PC-3 (cell line): ENCODE measurements at regions not wholly inside any gene's neighbourhood (a gene's known extent, or its start where the extent isn't known, plus 50 kb on each side); places are given as distances from the start of the nearest gene placed in this dataset.
A peak's percentile ranks its signal among the peaks of the same experiment; 100 is the strongest.

Experiments used
- ATAC-seq: fragments of 200-7000 bp; cut with Tn5 transposase; 2 replicates; pipeline ENCODE4 v1.9.1; 2020; ENCODE audit warnings: mild to moderate bottlenecking, moderate library complexity
- BruUV-seq: library from RNA; stranded (reverse); fragments of 400-500 nt; replicated peaks from 2 replicates; lab custom pipeline; 2021; lab: Mats Ljungman, UMichigan
- CTCF ChIA-PET: fragments of 300-600 bp; sonication (Branson Sonifier 250); formaldehyde crosslinking; loops from one replicate; lab custom pipeline; 2022; ENCODE audit warnings: antibody characterized with exemption; lab: Charles Lee
- POLR2A ChIA-PET: fragments of 300-600 bp; sonication (Branson Sonifier 250); formaldehyde crosslinking; loops from one replicate; lab custom pipeline; 2022; ENCODE audit warnings: antibody characterized with exemption; ENCODE audit not compliant: unreplicated experiment; lab: Charles Lee
- DNase-seq: peaks from one replicate; pipeline ENCODE4 v3.0.0-alpha.2; 2015
- H2AFZ ChIP-seq: fragments of 300-600 bp; sonication (generic); 2 replicates; pipeline ENCODE4 v1.6.0; 2016; ENCODE audit warnings: antibody characterized with exemption, low read length
- H3F3A ChIP-seq: fragments of 300-600 bp; sonication (generic); one replicate; pipeline ENCODE4 v1.6.0; 2017; ENCODE audit warnings: antibody characterized with exemption, low read length, control low read depth, mild to moderate bottlenecking; ENCODE audit not compliant: unreplicated experiment
- H3K27ac ChIP-seq: fragments of 300-600 bp; sonication (generic); 2 replicates; pipeline ENCODE4 v1.5.1; 2016; ENCODE audit warnings: mild to moderate bottlenecking, low read length
- H3K27me3 ChIP-seq: fragments of 300-600 bp; sonication (generic); 2 replicates; pipeline ENCODE4 v1.6.1; 2016; ENCODE audit warnings: low read length, mixed read lengths
- H3K36me3 ChIP-seq: fragments of 300-600 bp; sonication (generic); 2 replicates; pipeline ENCODE4 v1.6.1; 2016; ENCODE audit warnings: low read depth, mixed run types, low read length, mixed read lengths
- H3K4me1 ChIP-seq: fragments of 300-600 bp; sonication (generic); 2 replicates; pipeline ENCODE4 v1.5.1; 2016; ENCODE audit warnings: low read length; ENCODE audit not compliant: insufficient read depth
- H3K4me2 ChIP-seq: fragments of 300-600 bp; sonication (generic); 2 replicates; pipeline ENCODE4 v1.6.0; 2016; ENCODE audit warnings: low read length
- H3K4me3 ChIP-seq: fragments of 300-600 bp; sonication (generic); 2 replicates; pipeline ENCODE4 v1.5.1; 2016; ENCODE audit warnings: mild to moderate bottlenecking, low read length, mixed read lengths
- H3K79me2 ChIP-seq: fragments of 300-600 bp; sonication (generic); 2 replicates; pipeline ENCODE4 v1.6.1; 2017; ENCODE audit warnings: low read length, mixed read lengths
- H3K9ac ChIP-seq: fragments of 300-600 bp; sonication (generic); 2 replicates; pipeline ENCODE4 v1.6.0; 2016; ENCODE audit warnings: mild to moderate bottlenecking, low read length
- H3K9me2 ChIP-seq: fragments of 300-600 bp; sonication (generic); replicated peaks from 2 replicates; pipeline ENCODE4 v1.6.1; 2016; ENCODE audit warnings: mixed run types, low read length, mixed read lengths
- H3K9me3 ChIP-seq: fragments of 300-600 bp; sonication (generic); 2 replicates; pipeline ENCODE4 v1.6.1; 2016; ENCODE audit warnings: low read length, mixed read lengths
- H4K20me1 ChIP-seq: fragments of 300-600 bp; sonication (generic); 2 replicates; pipeline ENCODE4 v1.6.1; 2016; ENCODE audit warnings: low read length, mixed read lengths
- CTCF ChIP-seq: fragments of 300-600 bp; sonication (generic); conservative IDR thresholded peaks from 2 replicates; pipeline ENCODE4 v1.5.1; 2017; ENCODE audit warnings: antibody characterized with exemption, low read depth, mild to moderate bottlenecking, low read length
- EZH2 ChIP-seq: fragments of 300-600 bp; sonication (generic); IDR thresholded peaks from one replicate; pipeline ENCODE4 v1.6.1; 2017; ENCODE audit warnings: antibody characterized with exemption, mild to moderate bottlenecking, low read length; ENCODE audit not compliant: unreplicated experiment
- EZH2phosphoT487 ChIP-seq: fragments of 300-600 bp; sonication (generic); IDR thresholded peaks from 2 replicates; pipeline ENCODE4 v1.6.1; 2018; ENCODE audit warnings: mild to moderate bottlenecking, antibody characterized with exemption, low read length, borderline replicate concordance
- intact Hi-C: fragments of 100-400 bp; cut with micrococcal nuclease; formaldehyde crosslinking; loops from 2 replicates; pipeline ENCODE4 v1.9.0; 2023

GRCh38 chr14:27228053-27228452, 630.2 kb upstream of the NOVA1 start:
- Histone ChIP-seq H3K27ac (no peak overlapping the region), H3K27me3 (no peaks in the 10 kb centered on the region), H3K9ac (no peak overlapping the region), H3K79me2 (no peaks in the 10 kb centered on the region), H3K4me2 (no peak overlapping the region), H2AFZ (no peak overlapping the region), H3K36me3 (no peaks in the 10 kb centered on the region), H3K4me1 (0 out of 2 replicates have a peak, but pooled peaks cover 4% of the 10 kb centered on the region), H3K4me3 (no peak overlapping the region), H3K9me3 (0 out of 2 replicates have a peak, but pooled peaks cover 4% of the 10 kb centered on the region), H3K9me2 (no peaks in the 10 kb centered on the region), H4K20me1 (no peaks in the 10 kb centered on the region), H3F3A (no peaks in the 10 kb centered on the region)
- ATAC-seq (peak; percentile 99), DNase-seq (peak; percentile 43)
- CTCF ChIA-PET, result no interaction called here
- TF ChIP-seq EZH2phosphoT487 (no peak), EZH2 (no peak), CTCF (no peak)
- no TSS peak for BruUV-seq
- intact Hi-C loops, result loop anchor here (1.0 kb wide), 1 partner anchor 14 kb away; no protein-coding TSS in a partner anchor
- POLR2A ChIA-PET, result no interaction called here

GRCh38 chr14:27234331-27234730, 636.5 kb upstream of the NOVA1 start:
- H3K36me3 ChIP-seq, result no peaks in the 10 kb centered on the region
- TF ChIP-seq EZH2phosphoT487 (no peak), EZH2 (no peak), CTCF (no peak)
- no peak overlapping the region for H3K27ac ChIP-seq
- no peaks in the 10 kb centered on the region for H3K27me3 ChIP-seq
- H3K9ac ChIP-seq, result no peak overlapping the region
- no peak for ATAC-seq
- POLR2A ChIA-PET, result no interaction called here
- no peak overlapping the region for H3K4me3 ChIP-seq
- no peaks in the 10 kb centered on the region for H3K79me2 ChIP-seq
- CTCF ChIA-PET, result no interaction called here
- no peaks in the 10 kb centered on the region for H3K4me1 ChIP-seq
- intact Hi-C loops, result no loop called here
- no peak overlapping the region for H3K4me2 ChIP-seq
- no peak for DNase-seq
- H4K20me1 ChIP-seq, result no peaks in the 10 kb centered on the region
- H2AFZ ChIP-seq, result no peak overlapping the region
- no peaks in the 10 kb centered on the region for H3F3A ChIP-seq
- H3K9me2 ChIP-seq, result no peaks in the 10 kb centered on the region
- BruUV-seq, result no TSS peak
- 0 out of 2 replicates have a peak, but pooled peaks cover 4% of the 10 kb centered on the region for H3K9me3 ChIP-seq

GRCh38 chr14:27236601-27237000, 638.8 kb upstream of the NOVA1 start:
- no peak overlapping the region for H3K4me3 ChIP-seq
- intact Hi-C loops, result no loop called here
- no peaks in the 10 kb centered on the region for H3K9me2 ChIP-seq
- H3K4me1 ChIP-seq, result peaks cover 1% of the 10 kb centered on the region
- H3K36me3 ChIP-seq, result no peaks in the 10 kb centered on the region
- TF ChIP-seq CTCF (no peak), EZH2 (no peak), EZH2phosphoT487 (no peak)
- H3K27ac ChIP-seq, result no peak overlapping the region
- POLR2A ChIA-PET, result no interaction called here
- ATAC-seq (no peak), DNase-seq (no peak)
- H3K27me3 ChIP-seq, result no peaks in the 10 kb centered on the region
- no peak overlapping the region for H3K4me2 ChIP-seq
- 0 out of 2 replicates have a peak, but pooled peaks cover 2% of the 10 kb centered on the region for H3K9me3 ChIP-seq
- no peaks in the 10 kb centered on the region for H3F3A ChIP-seq
- H3K79me2 ChIP-seq, result no peaks in the 10 kb centered on the region
- H4K20me1 ChIP-seq, result no peaks in the 10 kb centered on the region
- no peak overlapping the region for H2AFZ ChIP-seq
- CTCF ChIA-PET, result no interaction called here
- no TSS peak for BruUV-seq
- H3K9ac ChIP-seq, result no peak overlapping the region
